Peyer's patch (tissue), 4 donors: ENCODE measurements at regions not wholly inside any gene's neighbourhood (a gene's known extent, or its start where the extent isn't known, plus 50 kb on each side); places are given as distances from the start of the nearest gene placed in this dataset.

Source experiments
- CTCF ChIP-seq, 6 experiments: fragments of 450-650 bp in 4 of 6; fragments of 200-600 bp in 2 of 6; sonication (generic) in 1 of 6; IDR thresholded peaks; one replicate each; pipeline ENCODE4 v1.5.1; 2017 to 2019; ENCODE audit warnings: antibody characterized with exemption in 6 of 6, mild to moderate bottlenecking in 3 of 6, moderate library complexity in 1 of 6
- POLR2A ChIP-seq, 2 donors: fragments of 450-650 bp; IDR thresholded peaks; one replicate each; pipeline ENCODE4 v1.5.1; 2017; ENCODE audit warnings: antibody characterized with exemption in 2 of 2, mild to moderate bottlenecking in 2 of 2, moderate library complexity in 2 of 2

GRCh38 chr3:87900061-87900460 lies 158.7 kb downstream of the CGGBP1 start:
- no peak for TF ChIP-seq POLR2A (IDR thresholded peaks at IDR 0.05)
- peak in 2 of 6 experiments; percentile 12 to 21 for TF ChIP-seq CTCF (IDR thresholded peaks at IDR 0.05)
